ENCODE measurements at regions not wholly inside any gene's neighbourhood (a gene's known extent, or its start where the extent isn't known, plus 50 kb on each side); places are given as distances from the start of the nearest gene placed in this dataset.

GRCh38 chr5:98627121-98627520 is 146.3 kb upstream of the RGMB start:
- no peaks in the 10 kb centered on the region for H3K4me1 ChIP-seq
- BruUV-seq (replicated peaks): no TSS peak
- ChIA-PET CTCF (no interaction called here), POLR2A (no interaction called here)
- DNase-seq: no peak
- no peaks in the 10 kb centered on the region for H3K4me1 Mint-ChIP-seq (ENCODE audit: low read depth, unreplicated experiment)
- H3K27ac Mint-ChIP-seq (ENCODE audit: unreplicated experiment): no peak overlapping the region
- H3K4me3 Mint-ChIP-seq (ENCODE audit: unreplicated experiment): no peak overlapping the region
- H3K9me3 Mint-ChIP-seq (ENCODE audit: unreplicated experiment): peaks cover 9% of the 10 kb centered on the region
- peaks cover 5% of the 10 kb centered on the region for H3K27me3 Mint-ChIP-seq (ENCODE audit: insufficient read depth, unreplicated experiment)
- H3K4me3 ChIP-seq (ENCODE audit: low read depth, low read length): no peak overlapping the region
- no peaks in the 10 kb centered on the region for H3K36me3 ChIP-seq (ENCODE audit: control insufficient read depth, insufficient read depth, low read length)
- H3K9me3 ChIP-seq: no peaks in the 10 kb centered on the region
- intact Hi-C loops (cut with micrococcal nuclease; ENCODE audit: unreplicated experiment): no loop called here
- H3K36me3 Mint-ChIP-seq (ENCODE audit: insufficient read depth, unreplicated experiment): no peaks in the 10 kb centered on the region
- no peak for TF ChIP-seq CTCF (IDR thresholded peaks at IDR 0.05; ENCODE audit: insufficient read depth in 1 of 2, low read depth in 1 of 2, low read length in 1 of 2, severe bottlenecking in 1 of 2, unreplicated experiment in 1 of 2)
- no peaks in the 10 kb centered on the region for H3K27me3 ChIP-seq (replicated peaks; ENCODE audit: control insufficient read depth, insufficient read depth, low read length)

GRCh38 chr5:98630621-98631020 is 142.8 kb upstream of the RGMB start:
- no peaks in the 10 kb centered on the region for H3K36me3 Mint-ChIP-seq (ENCODE audit: insufficient read depth, unreplicated experiment)
- no peak overlapping the region for H3K4me3 Mint-ChIP-seq (ENCODE audit: unreplicated experiment)
- H3K4me3 ChIP-seq (ENCODE audit: low read depth, low read length): no peak overlapping the region
- peaks cover 2% of the 10 kb centered on the region for H3K27me3 Mint-ChIP-seq (ENCODE audit: insufficient read depth, unreplicated experiment)
- DNase-seq: no peak
- no TSS peak for BruUV-seq (replicated peaks)
- H3K27ac Mint-ChIP-seq (ENCODE audit: unreplicated experiment): no peak overlapping the region
- H3K36me3 ChIP-seq (ENCODE audit: control insufficient read depth, insufficient read depth, low read length): no peaks in the 10 kb centered on the region
- no peaks in the 10 kb centered on the region for H3K4me1 Mint-ChIP-seq (ENCODE audit: low read depth, unreplicated experiment)
- H3K4me1 ChIP-seq: no peaks in the 10 kb centered on the region
- intact Hi-C loops (cut with micrococcal nuclease; ENCODE audit: unreplicated experiment): no loop called here
- no peaks in the 10 kb centered on the region for H3K9me3 ChIP-seq
- ChIA-PET CTCF (interaction anchor here (0.6 kb wide), 1 partner anchor 139 kb away, joined by 4 read pairs; no protein-coding TSS in a partner anchor), POLR2A (no interaction called here)
- H3K9me3 Mint-ChIP-seq (ENCODE audit: unreplicated experiment): peaks cover 9% of the 10 kb centered on the region
- TF ChIP-seq CTCF (IDR thresholded peaks at IDR 0.05; ENCODE audit: insufficient read depth in 1 of 2, low read depth in 1 of 2, low read length in 1 of 2, severe bottlenecking in 1 of 2, unreplicated experiment in 1 of 2): no peak
- no peaks in the 10 kb centered on the region for H3K27me3 ChIP-seq (replicated peaks; ENCODE audit: control insufficient read depth, insufficient read depth, low read length)

GRCh38 chr5:98631311-98632054 is 142.0 kb upstream of the RGMB start:
- Histone ChIP-seq H3K36me3 (ENCODE audit: control insufficient read depth, insufficient read depth, low read length) (no peaks in the 10 kb centered on the region), H3K9me3 (no peaks in the 10 kb centered on the region), H3K4me1 (no peaks in the 10 kb centered on the region), H3K27me3 (replicated peaks; ENCODE audit: control insufficient read depth, insufficient read depth, low read length) (no peaks in the 10 kb centered on the region), H3K4me3 (ENCODE audit: low read depth, low read length) (no peak overlapping the region)
- H3K27ac Mint-ChIP-seq (ENCODE audit: unreplicated experiment): no peak overlapping the region
- peaks cover 9% of the 10 kb centered on the region for H3K9me3 Mint-ChIP-seq (ENCODE audit: unreplicated experiment)
- BruUV-seq (replicated peaks): no TSS peak
- no peaks in the 10 kb centered on the region for H3K4me1 Mint-ChIP-seq (ENCODE audit: low read depth, unreplicated experiment)
- POLR2A ChIA-PET: no interaction called here
- no peak overlapping the region for H3K4me3 Mint-ChIP-seq (ENCODE audit: unreplicated experiment)
- H3K36me3 Mint-ChIP-seq (ENCODE audit: insufficient read depth, unreplicated experiment): no peaks in the 10 kb centered on the region
- no peak for TF ChIP-seq CTCF (IDR thresholded peaks at IDR 0.05; ENCODE audit: insufficient read depth in 1 of 2, low read depth in 1 of 2, low read length in 1 of 2, severe bottlenecking in 1 of 2, unreplicated experiment in 1 of 2)
- CTCF ChIA-PET: no interaction called here
- DNase-seq: no peak
- peaks cover 2% of the 10 kb centered on the region for H3K27me3 Mint-ChIP-seq (ENCODE audit: insufficient read depth, unreplicated experiment)
- intact Hi-C loops (cut with micrococcal nuclease; ENCODE audit: unreplicated experiment): no loop called here
